HG03135 (cell line): ENCODE measurements at regions not wholly inside any gene's neighbourhood (a gene's known extent, or its start where the extent isn't known, plus 50 kb on each side); places are given as distances from the start of the nearest gene placed in this dataset.
"Not testable (repeated sequence)": the region's sequence is repeated elsewhere in the genome, so short reads cannot be mapped to it uniquely, and the experiment has no call there.

Source experiments
- ATAC-seq: cut with Tn5 transposase; IDR thresholded peaks from one replicate; pipeline ENCODE4 v1.9.1; 2021; ENCODE audit warnings: mild to moderate bottlenecking, moderate library complexity; ENCODE audit not compliant: unreplicated experiment

DNA sequence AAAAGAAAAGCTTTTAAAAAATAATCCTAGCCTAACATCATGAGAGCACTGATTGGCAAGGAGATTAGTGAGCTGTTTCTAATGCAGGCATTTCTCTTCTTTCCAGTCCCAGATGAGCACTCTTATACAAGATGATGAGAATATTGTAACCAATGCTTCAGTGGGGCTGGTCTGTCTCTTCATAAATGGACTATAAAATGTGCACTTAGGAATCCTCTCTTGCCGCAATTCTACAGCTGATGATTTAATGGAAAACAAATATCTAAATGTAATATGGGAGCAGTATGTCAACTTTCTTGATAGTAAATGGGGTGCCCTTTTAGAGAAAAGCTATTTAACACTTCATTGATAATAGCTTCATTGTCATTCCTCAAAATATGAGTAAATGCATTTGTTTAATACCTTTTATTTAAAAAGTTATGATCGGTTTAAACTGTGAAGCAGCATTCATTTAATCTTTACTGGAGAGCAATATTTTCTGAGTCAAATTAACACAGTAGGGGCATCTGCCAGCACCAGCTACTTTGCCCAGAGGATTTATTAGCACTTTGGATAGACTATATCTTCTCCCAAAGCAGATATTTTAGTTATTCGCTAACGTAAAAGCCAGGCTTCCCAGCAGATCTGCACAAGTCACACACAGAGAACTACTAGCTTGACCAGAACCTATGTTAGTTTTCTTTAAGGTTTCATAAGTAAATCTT, 985.9 kb downstream of the DIPK2A start:
- no peak for ATAC-seq

GRCh38 chr3:144963810-144964209, 992.2 kb downstream of the DIPK2A start:
- no peak for ATAC-seq

- no peak for ATAC-seq
These were observed 994.9 kb downstream of the DIPK2A start for GRCh38 chr3:144966560-144966959.

DNA sequence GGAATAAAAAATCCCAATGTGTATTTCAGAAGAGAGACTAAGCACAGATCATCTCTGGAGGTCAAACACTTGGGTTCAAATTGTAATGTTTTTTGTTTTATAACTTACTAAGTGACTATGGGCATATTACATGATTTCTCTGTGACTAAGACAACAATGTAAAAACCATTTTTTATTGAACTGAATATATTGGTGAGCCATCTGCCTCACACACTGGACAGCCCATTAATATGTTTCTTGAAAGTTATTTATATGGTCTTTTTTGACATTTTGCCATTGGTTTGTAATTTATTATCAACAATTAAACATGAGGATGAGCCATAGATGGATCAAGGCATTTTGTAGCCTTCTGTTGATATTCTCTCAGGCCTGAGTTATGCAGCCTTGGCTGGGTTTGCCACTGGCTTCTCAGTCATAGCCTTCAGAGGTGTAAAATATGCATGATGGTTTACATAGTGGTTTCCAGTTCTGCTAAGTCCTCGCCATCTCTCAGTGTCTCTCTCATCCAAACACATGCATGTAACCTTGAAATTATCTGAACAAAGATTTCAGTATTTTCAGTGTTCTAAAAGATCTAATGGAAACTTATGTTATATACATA, 997.2 kb downstream of the DIPK2A start:
- no peak for ATAC-seq

DNA sequence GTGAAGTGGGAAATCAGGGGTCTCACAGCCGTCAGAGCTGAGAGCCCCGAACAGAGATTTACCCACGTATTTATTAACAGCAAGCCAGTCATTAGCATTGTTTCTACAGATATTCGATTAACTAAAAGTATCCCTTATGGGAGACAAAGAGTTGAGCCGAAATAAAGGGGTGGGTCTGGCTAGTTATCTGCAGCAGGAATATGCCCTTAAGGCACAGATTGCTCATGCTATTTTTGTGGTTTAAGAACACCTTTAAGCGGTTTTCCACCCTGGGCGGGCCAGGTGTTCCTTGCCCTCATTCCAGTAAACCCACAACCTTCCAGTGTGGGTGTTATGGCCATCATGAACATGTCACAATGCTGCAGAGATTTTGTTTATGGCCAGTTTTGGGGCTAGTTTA, 1012.9 kb downstream of the DIPK2A start:
- ATAC-seq = not testable (repeated sequence)

DNA sequence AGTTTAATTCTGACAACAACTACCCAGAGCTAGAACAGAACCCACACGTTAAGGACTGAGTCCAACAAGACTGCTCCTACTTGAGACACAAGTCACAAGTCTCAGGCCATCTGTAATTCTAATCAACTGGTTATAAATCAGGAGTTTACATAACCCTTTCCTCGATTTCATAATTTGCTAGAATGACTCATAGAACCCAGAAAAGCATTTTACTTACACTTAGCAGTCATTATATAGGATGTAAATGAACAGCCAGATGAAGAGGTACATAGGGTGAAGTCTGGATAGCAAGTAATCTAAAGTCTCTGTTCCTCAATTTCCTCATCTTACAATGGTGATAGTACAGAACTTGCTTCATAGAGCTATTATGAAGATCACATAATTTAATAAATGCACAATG, 1018.2 kb downstream of the DIPK2A start:
- ATAC-seq = no peak

DNA sequence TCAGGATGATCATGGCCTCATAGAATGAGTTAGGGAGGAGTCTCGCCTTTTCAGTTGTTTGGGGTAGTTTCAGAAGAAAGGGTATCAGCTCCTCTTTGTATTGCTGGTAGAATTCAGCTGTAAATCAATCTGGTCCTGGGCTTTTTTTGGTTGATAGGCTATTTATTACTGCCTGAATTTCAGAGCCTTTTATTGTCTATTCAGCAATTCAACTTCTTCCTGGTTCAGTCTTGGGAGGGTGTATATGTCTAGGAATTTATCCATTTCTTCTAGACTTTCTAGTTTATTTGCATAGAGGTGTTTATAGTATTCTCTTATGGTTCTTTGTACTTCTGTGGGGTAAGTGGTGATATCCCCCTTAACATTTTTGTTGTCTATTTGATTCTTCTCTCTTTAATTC, 1024.2 kb downstream of the DIPK2A start:
- no peak for ATAC-seq

DNA sequence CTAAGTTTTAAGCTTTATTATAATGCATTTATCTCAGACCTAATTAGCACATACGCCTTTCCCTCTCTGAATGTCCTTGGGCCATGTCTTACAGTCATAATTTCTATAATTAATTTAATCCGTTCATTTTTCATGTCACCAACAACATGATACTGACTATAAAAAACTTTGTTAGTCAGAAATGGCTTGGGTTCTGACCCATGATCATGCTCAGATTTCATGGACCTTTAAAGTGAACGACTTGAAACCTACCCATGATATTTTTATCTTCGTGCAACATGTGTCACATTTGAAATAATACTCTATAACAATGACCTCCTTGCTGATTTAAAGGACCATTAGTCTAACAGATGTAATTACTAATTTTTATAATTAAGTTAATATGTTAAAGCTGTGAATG, 1033.8 kb downstream of the DIPK2A start:
- no peak for ATAC-seq

DNA sequence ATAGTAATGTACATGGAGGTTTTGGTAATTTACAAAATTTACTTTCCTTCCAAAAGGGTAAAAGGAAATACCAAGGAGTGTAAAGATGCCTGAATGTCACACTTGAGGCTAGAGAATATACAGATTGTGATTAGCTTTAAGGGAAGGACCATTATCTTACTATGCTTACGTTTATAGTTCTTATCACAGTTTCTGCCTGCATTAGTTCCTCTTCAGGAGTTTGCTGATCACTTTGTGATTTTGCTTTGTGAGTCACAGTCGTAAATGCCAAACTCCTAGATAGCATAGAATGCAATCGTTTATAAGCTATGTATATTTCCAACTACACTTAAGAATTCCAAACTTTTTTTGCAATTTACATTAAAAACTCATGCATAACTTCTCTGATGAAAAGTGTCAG, 1034.6 kb downstream of the DIPK2A start:
- no peak for ATAC-seq

- ATAC-seq = no peak
These were observed 1042.3 kb downstream of the DIPK2A start for GRCh38 chr3:145013931-145014330.

- no peak for ATAC-seq
These were observed 1043.6 kb downstream of the DIPK2A start for GRCh38 chr3:145015253-145015652.

DNA sequence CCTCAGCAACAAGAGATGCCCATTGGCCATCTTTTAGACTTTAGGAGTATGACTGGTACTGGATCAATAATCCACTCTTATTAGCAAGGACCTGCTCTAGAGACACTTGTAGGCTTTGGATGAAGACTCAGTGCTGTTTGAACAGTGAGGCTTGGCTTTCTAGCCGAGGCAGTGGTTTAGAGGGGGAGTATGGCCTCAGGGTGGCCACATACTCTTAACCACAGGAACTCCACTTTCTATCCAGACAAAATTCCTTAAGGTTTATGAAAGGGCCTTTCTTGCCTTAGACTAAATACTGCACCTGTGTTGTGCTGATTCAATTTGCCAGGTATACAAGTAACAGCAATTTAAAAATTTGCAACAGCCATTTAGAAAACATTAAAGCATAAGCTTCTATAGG, 1046.3 kb downstream of the DIPK2A start:
- no peak for ATAC-seq

- no peak for ATAC-seq
These were observed 1050.8 kb downstream of the DIPK2A start for GRCh38 chr3:145022447-145022846.

DNA sequence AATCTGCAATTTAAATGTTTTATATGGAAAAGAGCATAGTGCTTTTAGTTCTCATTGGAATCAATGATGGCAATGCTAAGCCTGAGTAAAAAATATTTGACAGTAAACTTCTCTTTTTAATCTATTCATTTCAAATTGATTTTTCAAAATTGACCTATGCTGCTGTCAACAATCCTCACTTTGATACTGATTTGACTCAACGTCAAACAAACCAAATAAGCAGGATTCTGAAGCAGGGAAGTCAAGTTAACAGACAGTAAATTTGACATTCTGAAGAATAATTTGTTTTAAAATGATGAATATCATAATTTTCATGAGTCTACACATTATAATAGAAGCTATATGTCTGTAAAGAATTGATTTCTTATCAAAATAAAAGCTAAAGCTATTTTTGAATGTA, 1053.1 kb downstream of the DIPK2A start:
- no peak for ATAC-seq

DNA sequence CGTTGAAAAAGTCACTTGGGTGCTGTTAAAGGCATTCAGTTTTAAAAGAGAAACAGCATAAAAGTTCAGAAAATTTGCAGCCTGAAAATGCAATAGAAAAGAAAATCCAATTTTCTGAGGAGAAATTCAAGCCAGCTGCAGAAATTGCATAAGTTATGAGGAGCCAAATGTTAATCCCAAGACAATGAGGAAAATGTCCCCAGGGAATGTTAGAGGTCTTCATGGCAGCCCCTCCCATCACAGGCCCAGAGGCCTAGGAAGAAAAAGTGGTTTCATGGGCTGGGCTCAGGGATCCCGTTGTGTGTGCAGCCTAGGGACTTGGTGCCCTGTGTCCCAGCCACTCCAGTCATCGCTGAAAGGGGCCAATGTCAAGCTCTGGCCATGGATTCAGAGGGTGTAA, 1055.6 kb downstream of the DIPK2A start:
- ATAC-seq = not testable (repeated sequence)

GRCh38 chr3:145032791-145033190, 1061.2 kb downstream of the DIPK2A start:
- no peak for ATAC-seq

GRCh38 chr3:145035682-145036081, 1064.1 kb downstream of the DIPK2A start:
- no peak for ATAC-seq

DNA sequence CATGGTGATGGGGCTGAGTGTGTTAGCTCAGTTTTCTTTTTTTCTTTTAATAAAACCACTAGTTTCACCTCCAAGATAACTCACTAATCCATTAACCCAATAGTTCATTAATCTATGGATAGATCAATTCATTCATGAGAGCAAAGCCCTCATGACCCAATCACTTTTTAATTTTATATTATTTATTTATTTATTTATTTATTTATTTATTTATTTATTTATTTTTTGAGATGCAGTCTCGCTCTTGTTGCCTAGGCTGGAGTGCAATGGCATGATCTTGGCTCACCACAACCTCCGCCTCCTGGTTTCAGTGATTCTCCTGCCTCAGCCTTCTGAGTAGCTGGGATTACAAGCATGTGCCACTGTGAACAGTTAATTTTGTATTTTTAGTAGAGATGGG, 1082.4 kb downstream of the DIPK2A start:
- not testable (repeated sequence) for ATAC-seq

DNA sequence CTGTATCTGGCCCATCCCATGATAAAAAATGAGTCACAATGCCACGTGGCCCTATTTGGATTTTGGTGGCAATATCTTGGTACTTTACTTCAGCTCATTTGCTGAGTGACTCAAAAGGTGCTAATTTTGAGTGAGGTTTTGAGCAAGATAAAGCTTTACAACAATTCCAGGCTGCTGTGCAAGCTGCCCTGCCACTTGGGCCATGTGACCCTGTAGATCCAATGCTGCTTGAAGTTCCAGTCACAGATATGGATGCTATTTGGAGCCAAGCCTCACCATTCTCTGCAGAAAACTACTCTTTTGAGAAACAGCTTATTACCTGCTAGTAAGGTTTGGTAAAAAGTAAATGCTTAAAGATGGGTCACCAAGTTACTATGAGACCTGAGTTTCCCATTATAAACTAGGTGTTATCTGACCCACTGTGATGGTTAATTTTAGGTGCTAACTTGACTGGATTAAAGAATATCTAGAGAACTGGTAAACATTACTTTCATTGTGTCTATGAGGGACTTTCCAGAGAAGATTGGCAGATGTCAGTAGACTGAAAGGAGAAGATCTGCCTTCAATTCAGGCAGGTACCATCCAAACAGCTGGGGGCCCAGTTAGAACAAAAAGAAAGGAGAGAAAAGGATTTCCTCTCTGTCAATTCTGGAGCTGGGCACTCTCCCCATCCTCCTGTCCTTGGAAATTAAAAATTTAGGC, 1083.9 kb downstream of the DIPK2A start:
- no peak for ATAC-seq

DNA sequence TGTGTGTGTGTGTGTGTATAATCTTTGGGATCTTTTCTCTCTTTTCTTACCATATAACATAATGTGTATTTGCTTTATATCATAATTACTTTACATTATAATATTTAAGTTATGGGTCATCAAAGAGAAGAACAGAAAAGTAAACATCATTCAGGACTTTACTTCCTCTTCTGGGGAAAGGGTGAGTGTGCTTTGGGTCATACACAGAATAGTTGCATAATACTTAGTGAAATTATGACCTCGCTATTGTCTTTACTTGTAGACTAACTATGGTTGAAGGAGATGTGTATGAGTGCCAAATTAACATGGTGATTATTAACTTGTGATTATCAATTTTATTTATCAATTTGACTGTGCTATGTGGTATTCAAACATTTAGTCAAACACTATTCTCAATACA, 1086.9 kb downstream of the DIPK2A start:
- no peak for ATAC-seq

DNA sequence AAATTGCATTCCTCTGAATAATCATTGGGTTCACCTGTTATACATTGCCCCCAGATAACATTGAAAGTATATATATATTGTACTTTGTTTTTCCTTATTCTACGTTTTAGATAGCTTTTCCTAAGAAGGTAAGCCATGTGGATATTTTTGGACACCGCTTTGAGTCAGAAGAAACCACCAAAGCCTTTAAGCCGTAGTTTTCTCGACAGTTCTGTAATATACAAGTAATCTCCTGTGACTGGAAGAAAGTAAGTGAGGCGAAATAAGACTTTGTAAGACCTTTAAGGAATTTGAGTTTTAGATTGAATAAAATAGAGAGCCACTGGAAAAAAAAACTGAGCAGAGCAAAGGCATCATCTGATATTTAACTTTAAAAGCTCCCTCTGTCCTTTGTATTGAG, 1092.0 kb downstream of the DIPK2A start:
- ATAC-seq = no peak

GRCh38 chr3:145070795-145071194, 1090.2 kb downstream of the PLOD2 start:
- no peak for ATAC-seq
